IMR-90 (cell line): ENCODE measurements at regions not wholly inside any gene's neighbourhood (a gene's known extent, or its start where the extent isn't known, plus 50 kb on each side); places are given as distances from the start of the nearest gene placed in this dataset.
A peak's percentile ranks its signal among the peaks of the same experiment; 100 is the strongest.

Experiments used
- ATAC-seq: fragments of 200-7000 bp; cut with Tn5 transposase; 2 replicates; pipeline ENCODE4 v1.9.1; 2020; ENCODE audit warnings: low read depth, mild to moderate bottlenecking, moderate library complexity
- BruUV-seq: library from RNA; stranded (reverse); fragments of 400-500 nt; replicated peaks from 2 replicates; lab custom pipeline; 2021; lab: Mats Ljungman, UMichigan
- CTCF ChIA-PET: fragments of 300-600 bp; formaldehyde crosslinking; extraction: SDS; loops from one replicate; lab custom pipeline; 2021; ENCODE audit warnings: antibody characterized with exemption; lab: Yijun Ruan, JAX
- POLR2A ChIA-PET: fragments of 300-600 bp; sonication (Branson Sonifier 250); formaldehyde crosslinking; loops from one replicate; lab custom pipeline; 2022; ENCODE audit warnings: antibody characterized with exemption; ENCODE audit not compliant: unreplicated experiment; lab: Charles Lee
- DNase-seq: peaks from one replicate; pipeline ENCODE4 v3.0.0; 2013
- H2AFZ ChIP-seq: replicated peaks from 2 replicates; pipeline ENCODE3; 2013; ENCODE audit warnings: low read length, mild to moderate bottlenecking; ENCODE audit not compliant: poor library complexity
- H2AK5ac ChIP-seq: 2 replicates; pipeline ENCODE4 v1.6.1; 2013; ENCODE audit warnings: low read depth, low read length, inconsistent platforms
- H2AK9ac ChIP-seq: replicated peaks from 2 replicates; pipeline ENCODE3; 2013; ENCODE audit warnings: mild to moderate bottlenecking, low read depth, low read length, moderate library complexity; ENCODE audit not compliant: poor library complexity
- H2BK120ac ChIP-seq: 2 replicates; pipeline ENCODE4 v1.6.1; 2013; ENCODE audit warnings: low read depth, low read length, inconsistent platforms
- H2BK15ac ChIP-seq: 3 replicates; pipeline ENCODE4 v1.6.1; 2013; ENCODE audit warnings: low read depth, low read length, inconsistent platforms
- H2BK20ac ChIP-seq: 2 replicates; pipeline ENCODE4 v1.6.1; 2013; ENCODE audit warnings: low read depth, mild to moderate bottlenecking, inconsistent platforms, low read length, moderate library complexity
- H2BK5ac ChIP-seq: 2 replicates; pipeline ENCODE4 v1.6.1; 2013; ENCODE audit warnings: mild to moderate bottlenecking, low read depth, low read length, inconsistent platforms; ENCODE audit not compliant: poor library complexity, severe bottlenecking
- H3K14ac ChIP-seq: replicated peaks from 2 replicates; pipeline ENCODE4 v1.6.1; 2013; ENCODE audit warnings: low read depth, low read length, inconsistent platforms
- H3K18ac ChIP-seq: 2 replicates; pipeline ENCODE4 v1.6.1; 2013; ENCODE audit warnings: low read depth, low read length, control low read depth
- H3K23ac ChIP-seq: 2 replicates; pipeline ENCODE4 v1.6.1; 2013; ENCODE audit warnings: low read depth, low read length, inconsistent platforms
- H3K27ac ChIP-seq: 2 replicates; pipeline ENCODE4 v1.5.1; 2013; ENCODE audit warnings: mild to moderate bottlenecking, control low read depth, low read length; ENCODE audit not compliant: insufficient read depth
- H3K27me3 ChIP-seq: 2 replicates; pipeline ENCODE4 v1.6.1; 2013; ENCODE audit warnings: low read length; ENCODE audit not compliant: control insufficient read depth, insufficient read depth
- H3K36me3 ChIP-seq: 2 replicates; pipeline ENCODE4 v1.6.1; 2013; ENCODE audit warnings: low read length, mixed read lengths; ENCODE audit not compliant: control insufficient read depth, insufficient read depth
- H3K4ac ChIP-seq: 2 replicates; pipeline ENCODE4 v1.6.1; 2013; ENCODE audit warnings: low read depth, low read length, inconsistent platforms
- H3K4me1 ChIP-seq: 2 replicates; pipeline ENCODE4 v1.6.1; 2013; ENCODE audit warnings: low read length, mixed read lengths; ENCODE audit not compliant: control insufficient read depth, insufficient read depth
- H3K4me2 ChIP-seq: 2 replicates; pipeline ENCODE4 v1.6.1; 2013; ENCODE audit warnings: low read depth, mild to moderate bottlenecking, control low read depth, low read length, moderate library complexity
- H3K4me3 ChIP-seq: 2 replicates; pipeline ENCODE4 v1.5.1; 2013; ENCODE audit warnings: low read depth, mild to moderate bottlenecking, control low read depth, low read length, moderate library complexity; ENCODE audit not compliant: insufficient read depth
- H3K56ac ChIP-seq: 2 replicates; pipeline ENCODE4 v1.6.1; 2013; ENCODE audit warnings: low read length, inconsistent platforms; ENCODE audit not compliant: insufficient read depth; ENCODE audit errors: extremely low read depth
- H3K79me1 ChIP-seq, 2 experiments: 2 replicates each; pipeline ENCODE4 v1.6.1; 2013; ENCODE audit warnings: low read length in 2 of 2, inconsistent platforms in 1 of 2, low read depth in 1 of 2
- H3K9ac ChIP-seq: 2 replicates; pipeline ENCODE4 v1.6.1; 2013; ENCODE audit warnings: low read depth, low read length, control low read depth
- H3K9me1 ChIP-seq: 2 replicates; pipeline ENCODE4 v1.6.1; 2013; ENCODE audit warnings: low read length, inconsistent platforms; ENCODE audit not compliant: insufficient read depth
- H3K9me3 ChIP-seq: 2 replicates; pipeline ENCODE4 v1.6.1; 2013; ENCODE audit warnings: low read length; ENCODE audit not compliant: control insufficient read depth, insufficient read depth
- H4K20me1 ChIP-seq: 2 replicates; pipeline ENCODE4 v1.6.1; 2013; ENCODE audit warnings: low read length, inconsistent platforms; ENCODE audit not compliant: insufficient read depth
- H4K5ac ChIP-seq: 2 replicates; pipeline ENCODE4 v1.6.1; 2013; ENCODE audit warnings: mild to moderate bottlenecking, low read depth, low read length, control low read depth
- H4K8ac ChIP-seq, 2 experiments: 2 replicates each; pipeline ENCODE4 v1.6.1; 2013; ENCODE audit warnings: low read depth in 2 of 2, low read length in 2 of 2, control low read depth in 1 of 2, inconsistent platforms in 1 of 2
- H4K91ac ChIP-seq: 2 replicates; pipeline ENCODE4 v1.6.1; 2013; ENCODE audit warnings: low read depth, low read length, inconsistent platforms; ENCODE audit not compliant: insufficient read depth
- BHLHE40 ChIP-seq: fragments of 150-350 bp; IDR thresholded peaks from 2 replicates; pipeline ENCODE4 v1.6.1; 2016; ENCODE audit warnings: mild to moderate bottlenecking, low read depth, low read length
- CEBPB ChIP-seq: IDR thresholded peaks from 2 replicates; pipeline ENCODE4 v1.6.1; 2012; ENCODE audit warnings: low read depth, low read length, improper control_type of control experiment
- CHD1 ChIP-seq: IDR thresholded peaks from 2 replicates; pipeline ENCODE4 v1.6.1; 2012; ENCODE audit warnings: low read depth, low read length, improper control_type of control experiment
- CTCF ChIP-seq: conservative IDR thresholded peaks from 2 replicates; pipeline ENCODE4 v1.5.1; 2012; ENCODE audit warnings: mild to moderate bottlenecking, low read depth, low read length, improper control_type of control experiment
- FOS ChIP-seq: fragments of 150-350 bp; IDR thresholded peaks from 2 replicates; pipeline ENCODE4 v1.6.1; 2016; ENCODE audit warnings: low read depth, low read length
- MAFK ChIP-seq: IDR thresholded peaks from 2 replicates; pipeline ENCODE4 v1.6.1; 2012; ENCODE audit warnings: low read depth, low read length, improper control_type of control experiment
- MAZ ChIP-seq: IDR thresholded peaks from 2 replicates; pipeline ENCODE4 v1.6.1; 2012; ENCODE audit warnings: low read depth, mild to moderate bottlenecking, low read length, improper control_type of control experiment, moderate library complexity, borderline replicate concordance
- MXI1 ChIP-seq: IDR thresholded peaks from 2 replicates; pipeline ENCODE4 v1.6.1; 2012; ENCODE audit warnings: low read depth, mild to moderate bottlenecking, low read length, moderate library complexity, borderline replicate concordance
- NFE2L2 ChIP-seq: fragments of 150-350 bp; IDR thresholded peaks from 2 replicates; pipeline ENCODE4 v1.6.1; 2016; ENCODE audit warnings: low read depth, mild to moderate bottlenecking, low read length
- POLR2A ChIP-seq: IDR thresholded peaks from 2 replicates; pipeline ENCODE4 v1.6.1; 2012; ENCODE audit warnings: mild to moderate bottlenecking, low read depth, low read length
- RAD21 ChIP-seq: IDR thresholded peaks from 2 replicates; pipeline ENCODE4 v1.6.1; 2012; ENCODE audit warnings: low read length, improper control_type of control experiment
- RCOR1 ChIP-seq: IDR thresholded peaks from 2 replicates; pipeline ENCODE4 v1.6.1; 2012; ENCODE audit warnings: mild to moderate bottlenecking, low read length, improper control_type of control experiment; ENCODE audit not compliant: insufficient replicate concordance
- RFX5 ChIP-seq: IDR thresholded peaks from 2 replicates; pipeline ENCODE4 v1.8.0; 2012; ENCODE audit warnings: low read depth, mild to moderate bottlenecking, low read length, moderate library complexity
- SMC3 ChIP-seq: fragments of 150-350 bp; IDR thresholded peaks from 2 replicates; pipeline ENCODE4 v1.6.1; 2016; ENCODE audit warnings: low read depth, mild to moderate bottlenecking, antibody characterized with exemption, low read length, moderate library complexity
- USF2 ChIP-seq: fragments of 150-350 bp; IDR thresholded peaks from 2 replicates; pipeline ENCODE4 v1.6.1; 2017; ENCODE audit warnings: mild to moderate bottlenecking, antibody characterized with exemption, low read length, low read depth
- WGBS, 2 experiments: methylation state at CpG; one replicate each; pipeline versions ENCODE4 v1.1.5 to v1.1.7; 2013; ENCODE audit warnings: missing lambda C conversion rate in 2 of 2; ENCODE audit not compliant: insufficient read length in 1 of 2; ENCODE audit errors: extremely low coverage in 2 of 2; 5-methylcytosine and 5-hydroxymethylcytosine counted together
- dilution Hi-C: fragments of 300-500 bp; cut with HindIII; formaldehyde crosslinking; loops from one replicate; pipeline ENCODE4 v1.14.3; 2018; ENCODE audit warnings: low sequenced_read_pairs; ENCODE audit not compliant: unreplicated experiment
- in situ Hi-C: fragments of 300-500 bp; cut with MboI; formaldehyde crosslinking; loops from 3 replicates; pipeline ENCODE4 v1.14.3; 2019; ENCODE audit warnings: low sequenced_read_pairs, inconsistent platforms, mixed read lengths
- intact Hi-C: fragments of 100-400 bp; cut with micrococcal nuclease; formaldehyde crosslinking; loops from 2 replicates; pipeline ENCODE4 v1.10.0; 2022
- TF ChIP-seq, protein P1 (sequence below): fragments of 150-350 bp; IDR thresholded peaks from 2 replicates; pipeline ENCODE4 v1.6.1; 2016; ENCODE audit warnings: low read depth, mild to moderate bottlenecking, low read length, moderate library complexity, borderline replicate concordance

DNA sequence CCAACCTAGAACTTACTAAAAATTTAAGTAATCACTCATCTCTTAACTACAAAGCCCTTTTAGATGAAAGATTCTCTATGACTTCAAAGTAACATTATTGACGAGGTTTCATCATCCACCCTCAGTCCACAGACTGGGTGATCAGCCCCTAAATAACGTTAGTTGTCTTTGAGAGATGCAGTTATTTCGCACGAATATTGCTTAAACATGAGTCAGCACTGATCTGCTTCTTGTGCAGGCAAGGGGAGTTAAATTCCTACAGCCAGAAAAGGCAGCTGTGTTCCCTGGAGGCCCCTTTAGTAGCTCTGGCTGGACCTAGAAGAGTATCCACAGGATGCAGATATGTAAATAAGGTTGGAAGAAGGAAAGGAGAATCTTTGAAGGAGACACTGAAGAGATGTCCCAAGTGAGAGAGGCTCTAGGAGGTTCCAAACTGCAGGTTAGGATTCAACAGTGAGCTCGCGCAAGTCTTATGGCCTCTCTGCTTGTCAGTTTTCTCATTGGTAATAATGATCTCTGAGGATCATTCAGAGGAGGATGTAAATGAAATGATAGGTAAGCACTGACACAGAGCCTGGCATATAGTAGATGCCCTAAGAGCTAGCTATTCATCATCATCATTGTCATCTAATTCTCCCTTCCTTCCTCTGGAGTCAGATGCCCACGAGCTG lies 122.2 kb upstream of the MAN2A1 start:
- no peak overlapping the region for H3K18ac ChIP-seq
- no peak overlapping the region for H3K4me3 ChIP-seq
- H2BK5ac ChIP-seq = no peak overlapping the region
- H3K4me1 ChIP-seq = no peaks in the 10 kb centered on the region
- H3K36me3 ChIP-seq = no peaks in the 10 kb centered on the region
- intact Hi-C loops = loop anchor here (10.0 kb wide), 1 partner anchor 1057 kb away; no protein-coding TSS in a partner anchor
- DNase-seq = peak; percentile 28
- no peak overlapping the region for H3K14ac ChIP-seq
- no peak overlapping the region for H4K5ac ChIP-seq
- no peaks in the 10 kb centered on the region for H3K9me3 ChIP-seq
- H2BK15ac ChIP-seq = no peak overlapping the region
- H4K8ac ChIP-seq = no peak overlapping the region
- peak; percentile 81 for ATAC-seq
- no peak overlapping the region for H2AK5ac ChIP-seq
- H3K79me1 ChIP-seq = no peaks in the 10 kb centered on the region
- no peak overlapping the region for H2BK20ac ChIP-seq
- dilution Hi-C loops = no loop called here
- H2AFZ ChIP-seq = no peak overlapping the region
- H3K4me2 ChIP-seq = no peak overlapping the region
- no peak overlapping the region for H2BK120ac ChIP-seq
- TF ChIP-seq RAD21 = no peak
- no peak for TF ChIP-seq SMC3
- no peak for TF ChIP-seq USF2
- no peak for TF ChIP-seq RCOR1
- TF ChIP-seq, protein P1, sequence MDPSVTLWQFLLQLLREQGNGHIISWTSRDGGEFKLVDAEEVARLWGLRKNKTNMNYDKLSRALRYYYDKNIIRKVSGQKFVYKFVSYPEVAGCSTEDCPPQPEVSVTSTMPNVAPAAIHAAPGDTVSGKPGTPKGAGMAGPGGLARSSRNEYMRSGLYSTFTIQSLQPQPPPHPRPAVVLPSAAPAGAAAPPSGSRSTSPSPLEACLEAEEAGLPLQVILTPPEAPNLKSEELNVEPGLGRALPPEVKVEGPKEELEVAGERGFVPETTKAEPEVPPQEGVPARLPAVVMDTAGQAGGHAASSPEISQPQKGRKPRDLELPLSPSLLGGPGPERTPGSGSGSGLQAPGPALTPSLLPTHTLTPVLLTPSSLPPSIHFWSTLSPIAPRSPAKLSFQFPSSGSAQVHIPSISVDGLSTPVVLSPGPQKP = no peak
- no peak for TF ChIP-seq POLR2A
- TF ChIP-seq CEBPB = no peak
- TF ChIP-seq MAFK = no peak
- no peak for TF ChIP-seq MXI1
- TF ChIP-seq CTCF = no peak
- no peak for TF ChIP-seq NFE2L2
- TF ChIP-seq RFX5 = no peak
- no peak for TF ChIP-seq MAZ
- TF ChIP-seq CHD1 = no peak
- TF ChIP-seq FOS = no peak
- TF ChIP-seq BHLHE40 = no peak
- no TSS peak for BruUV-seq
- H3K27ac ChIP-seq = no peak overlapping the region
- no peaks in the 10 kb centered on the region for H3K27me3 ChIP-seq
- ChIA-PET POLR2A (no interaction called here), CTCF (no interaction called here)
- in situ Hi-C loops = no loop called here
- no peak overlapping the region for H3K23ac ChIP-seq
- H4K91ac ChIP-seq = no peak overlapping the region
- H3K56ac ChIP-seq = no peak overlapping the region
- H4K20me1 ChIP-seq = no peaks in the 10 kb centered on the region
- no peaks in the 10 kb centered on the region for H3K9me1 ChIP-seq
- H3K4ac ChIP-seq = no peak overlapping the region
- WGBS, 2 experiments = 60% methylated on average over 2 of the region's 7 CpGs; no CpG with 5 or more reads in 1 of the 2 experiments
- no peak overlapping the region for H3K9ac ChIP-seq
- H2AK9ac ChIP-seq = no peak overlapping the region
